Ishikawa (cell line): ENCODE measurements at regions not wholly inside any gene's neighbourhood (a gene's known extent, or its start where the extent isn't known, plus 50 kb on each side); places are given as distances from the start of the nearest gene placed in this dataset.

Source experiments
- CEBPB ChIP-seq: IDR thresholded peaks from 2 replicates; pipeline ENCODE4 v1.6.1; 2012
- EP300 ChIP-seq: IDR thresholded peaks from 2 replicates; pipeline ENCODE4 v1.6.1; 2012; ENCODE audit warnings: borderline replicate concordance
- RAD21 ChIP-seq: IDR thresholded peaks from 2 replicates; pipeline ENCODE4 v1.6.1; 2012; ENCODE audit warnings: low read depth
- TAF1 ChIP-seq: IDR thresholded peaks from 2 replicates; pipeline ENCODE4 v1.6.1; 2012; ENCODE audit warnings: low read depth, mild to moderate bottlenecking
- TF ChIP-seq, protein P1 (sequence below): IDR thresholded peaks from 2 replicates; pipeline ENCODE4 v1.6.1; 2012

DNA sequence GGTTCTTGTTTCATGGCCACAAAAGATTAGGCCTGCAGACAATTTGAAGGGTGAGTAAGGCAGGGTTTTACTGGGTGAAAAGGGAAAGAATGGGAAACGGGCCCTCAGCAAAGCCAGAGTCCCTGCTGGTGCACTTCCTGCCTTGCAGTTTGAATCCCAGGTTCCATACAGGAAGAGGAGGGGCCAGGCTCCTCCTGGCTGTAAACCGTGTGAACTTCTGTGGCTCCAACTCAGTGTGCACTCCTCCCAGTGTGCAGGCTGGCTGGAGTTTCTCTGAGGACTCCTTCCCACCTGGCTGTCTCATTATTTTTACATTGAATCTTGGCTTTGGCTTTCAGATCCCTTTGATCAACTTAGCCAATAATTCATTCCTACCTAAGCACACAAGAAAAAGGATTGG is 367.1 kb upstream of the KLF4 start:
- TF ChIP-seq, protein P1, sequence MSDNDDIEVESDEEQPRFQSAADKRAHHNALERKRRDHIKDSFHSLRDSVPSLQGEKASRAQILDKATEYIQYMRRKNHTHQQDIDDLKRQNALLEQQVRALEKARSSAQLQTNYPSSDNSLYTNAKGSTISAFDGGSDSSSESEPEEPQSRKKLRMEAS, result no peak
- TF ChIP-seq RAD21, result no peak
- TF ChIP-seq CEBPB, result no peak
- TF ChIP-seq TAF1, result no peak
- no peak for TF ChIP-seq EP300
